ENCODE measurements at regions not wholly inside any gene's neighbourhood (a gene's known extent, or its start where the extent isn't known, plus 50 kb on each side); places are given as distances from the start of the nearest gene placed in this dataset.

- TF ChIP-seq CTCF (IDR thresholded peaks at IDR 0.05; ENCODE audit: low read depth, low read length) = no peak
- TF ChIP-seq POLR2A (IDR thresholded peaks at IDR 0.05; ENCODE audit: extremely low read depth, insufficient read length) = no peak
These were observed 91.0 kb upstream of the CARD18 start for GRCh38 chr11:105230586-105230985.
